ENCODE measurements at regions not wholly inside any gene's neighbourhood (a gene's known extent, or its start where the extent isn't known, plus 50 kb on each side); places are given as distances from the start of the nearest gene placed in this dataset.

GRCh38 chr10:123289432-123289831, 135.2 kb downstream of the BUB3 start:
- DNase-seq, result no peak
- no peak overlapping the region for H2BK12ac ChIP-seq (ENCODE audit: low read length in 2 of 2)
- no peak overlapping the region for H3K27ac ChIP-seq (ENCODE audit: low read length, poor library complexity, severe bottlenecking)
- no peaks in the 10 kb centered on the region for H3K4me1 ChIP-seq (ENCODE audit: control insufficient read depth, insufficient read depth, low read depth, low read length)
- H2BK120ac ChIP-seq (ENCODE audit: low read depth, low read length), result no peak overlapping the region
- no peak overlapping the region for H4K91ac ChIP-seq (ENCODE audit: low read length)
- H3K9me3 ChIP-seq (ENCODE audit: control insufficient read depth, low read length), result no peaks in the 10 kb centered on the region
- H3K23ac ChIP-seq (ENCODE audit: low read length in 2 of 2), result no peak overlapping the region
- H4K8ac ChIP-seq (ENCODE audit: low read length), result no peak overlapping the region
- WGBS, result 33% methylated on average over 1 of the region's 1 CpG
- no peaks in the 10 kb centered on the region for H3K36me3 ChIP-seq (ENCODE audit: control insufficient read depth in 1 of 2, insufficient read depth in 2 of 2, low read depth in 1 of 2, low read length in 2 of 2)
- H3K4me3 ChIP-seq (ENCODE audit: insufficient read depth in 1 of 2, low read depth in 1 of 2, low read length in 2 of 2), result no peak overlapping the region
- no peak overlapping the region for H3K4ac ChIP-seq (ENCODE audit: low read depth in 1 of 2, low read length in 2 of 2)
- no peak overlapping the region for H2AFZ ChIP-seq (ENCODE audit: low read depth, low read length)
- H3K4me2 ChIP-seq (ENCODE audit: low read length, poor library complexity, severe bottlenecking), result no peak overlapping the region
- H3K14ac ChIP-seq (ENCODE audit: low read length in 2 of 2), result no peak overlapping the region
- H2BK5ac ChIP-seq (ENCODE audit: low read depth, low read length, poor library complexity, severe bottlenecking), result no peak overlapping the region
- H3K18ac ChIP-seq (ENCODE audit: low read depth in 1 of 2, low read length in 2 of 2), result no peak overlapping the region
- H2BK15ac ChIP-seq (ENCODE audit: low read depth, poor library complexity, severe bottlenecking), result no peak overlapping the region
- H3K27me3 ChIP-seq (ENCODE audit: control insufficient read depth in 1 of 2, insufficient read depth in 1 of 2, low read length in 2 of 2), result no peaks in the 10 kb centered on the region
- H3K9ac ChIP-seq (ENCODE audit: low read length), result no peak overlapping the region
- no peak overlapping the region for H2AK5ac ChIP-seq (ENCODE audit: low read length, severe bottlenecking)
- no peaks in the 10 kb centered on the region for H3K79me1 ChIP-seq (replicated peaks; ENCODE audit: low read length, poor library complexity, severe bottlenecking)

GRCh38 chr10:123294109-123294508, 139.9 kb downstream of the BUB3 start:
- Histone ChIP-seq H3K23ac (ENCODE audit: low read length in 2 of 2) (no peak overlapping the region), H4K8ac (ENCODE audit: low read length) (no peak overlapping the region), H3K4ac (ENCODE audit: low read depth in 1 of 2, low read length in 2 of 2) (no peak overlapping the region), H3K4me1 (ENCODE audit: control insufficient read depth, insufficient read depth, low read depth, low read length) (no peaks in the 10 kb centered on the region), H3K4me3 (ENCODE audit: insufficient read depth in 1 of 2, low read depth in 1 of 2, low read length in 2 of 2) (no peak overlapping the region), H3K14ac (ENCODE audit: low read length in 2 of 2) (no peak overlapping the region), H2BK5ac (ENCODE audit: low read depth, low read length, poor library complexity, severe bottlenecking) (no peak overlapping the region), H4K91ac (ENCODE audit: low read length) (no peak overlapping the region), H3K9me3 (ENCODE audit: control insufficient read depth, low read length) (peaks cover 6% of the 10 kb centered on the region), H3K9ac (ENCODE audit: low read length) (no peak overlapping the region), H2BK120ac (ENCODE audit: low read depth, low read length) (no peak overlapping the region), H2AFZ (ENCODE audit: low read depth, low read length) (no peak overlapping the region), H3K79me1 (replicated peaks; ENCODE audit: low read length, poor library complexity, severe bottlenecking) (no peaks in the 10 kb centered on the region), H3K4me2 (ENCODE audit: low read length, poor library complexity, severe bottlenecking) (no peak overlapping the region), H3K18ac (ENCODE audit: low read depth in 1 of 2, low read length in 2 of 2) (no peak overlapping the region), H3K36me3 (ENCODE audit: control insufficient read depth in 1 of 2, insufficient read depth in 2 of 2, low read depth in 1 of 2, low read length in 2 of 2) (no peaks in the 10 kb centered on the region), H2BK12ac (ENCODE audit: low read length in 2 of 2) (no peak overlapping the region), H2BK15ac (ENCODE audit: low read depth, poor library complexity, severe bottlenecking) (no peak overlapping the region), H3K27ac (ENCODE audit: low read length, poor library complexity, severe bottlenecking) (no peak overlapping the region), H3K27me3 (ENCODE audit: control insufficient read depth in 1 of 2, insufficient read depth in 1 of 2, low read length in 2 of 2) (no peaks in the 10 kb centered on the region), H2AK5ac (ENCODE audit: low read length, severe bottlenecking) (no peak overlapping the region)
- WGBS, result 84% methylated on average over 4 of the region's 5 CpGs
- DNase-seq, result no peak

DNA sequence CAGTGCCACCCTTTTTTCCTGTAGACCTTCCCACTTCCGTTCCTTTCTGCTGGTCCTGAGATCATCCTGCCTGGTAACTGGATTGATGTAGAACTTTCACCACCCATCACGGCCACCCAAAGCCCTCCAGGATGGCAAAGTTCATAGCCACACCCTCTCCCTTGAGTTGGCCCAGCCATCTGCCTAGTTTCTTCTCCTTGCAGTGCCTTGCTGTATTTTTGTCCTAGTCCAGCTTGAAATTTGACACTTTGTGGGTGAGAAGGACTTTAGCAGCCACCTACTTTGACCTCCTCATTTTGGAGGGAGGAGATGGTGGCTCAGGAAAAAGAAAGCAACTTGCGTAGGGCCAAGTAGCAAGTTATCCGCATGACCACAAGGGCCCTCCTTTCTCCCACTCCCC, 140.7 kb downstream of the BUB3 start:
- H4K8ac ChIP-seq (ENCODE audit: low read length), result no peak overlapping the region
- H3K79me1 ChIP-seq (replicated peaks; ENCODE audit: low read length, poor library complexity, severe bottlenecking), result no peaks in the 10 kb centered on the region
- H2AFZ ChIP-seq (ENCODE audit: low read depth, low read length), result no peak overlapping the region
- no peaks in the 10 kb centered on the region for H3K27me3 ChIP-seq (ENCODE audit: control insufficient read depth in 1 of 2, insufficient read depth in 1 of 2, low read length in 2 of 2)
- DNase-seq, result no peak
- H3K9ac ChIP-seq (ENCODE audit: low read length), result no peak overlapping the region
- no peaks in the 10 kb centered on the region for H3K36me3 ChIP-seq (ENCODE audit: control insufficient read depth in 1 of 2, insufficient read depth in 2 of 2, low read depth in 1 of 2, low read length in 2 of 2)
- no peak overlapping the region for H2BK5ac ChIP-seq (ENCODE audit: low read depth, low read length, poor library complexity, severe bottlenecking)
- H3K18ac ChIP-seq (ENCODE audit: low read depth in 1 of 2, low read length in 2 of 2), result no peak overlapping the region
- no peaks in the 10 kb centered on the region for H3K4me1 ChIP-seq (ENCODE audit: control insufficient read depth, insufficient read depth, low read depth, low read length)
- no peak overlapping the region for H4K91ac ChIP-seq (ENCODE audit: low read length)
- H3K27ac ChIP-seq (ENCODE audit: low read length, poor library complexity, severe bottlenecking), result no peak overlapping the region
- H3K4me3 ChIP-seq (ENCODE audit: insufficient read depth in 1 of 2, low read depth in 1 of 2, low read length in 2 of 2), result no peak overlapping the region
- H2BK12ac ChIP-seq (ENCODE audit: low read length in 2 of 2), result no peak overlapping the region
- H3K23ac ChIP-seq (ENCODE audit: low read length in 2 of 2), result no peak overlapping the region
- H3K9me3 ChIP-seq (ENCODE audit: control insufficient read depth, low read length), result peaks cover 6% of the 10 kb centered on the region
- no peak overlapping the region for H2BK120ac ChIP-seq (ENCODE audit: low read depth, low read length)
- no peak overlapping the region for H3K4me2 ChIP-seq (ENCODE audit: low read length, poor library complexity, severe bottlenecking)
- no peak overlapping the region for H2BK15ac ChIP-seq (ENCODE audit: low read depth, poor library complexity, severe bottlenecking)
- no peak overlapping the region for H3K14ac ChIP-seq (ENCODE audit: low read length in 2 of 2)
- WGBS, result 68% methylated on average over 2 of the region's 4 CpGs
- H2AK5ac ChIP-seq (ENCODE audit: low read length, severe bottlenecking), result no peak overlapping the region
- H3K4ac ChIP-seq (ENCODE audit: low read depth in 1 of 2, low read length in 2 of 2), result no peak overlapping the region

- no peaks in the 10 kb centered on the region for H3K27me3 ChIP-seq (ENCODE audit: control insufficient read depth in 1 of 2, insufficient read depth in 1 of 2, low read length in 2 of 2)
- H3K36me3 ChIP-seq (ENCODE audit: control insufficient read depth in 1 of 2, insufficient read depth in 2 of 2, low read depth in 1 of 2, low read length in 2 of 2), result no peaks in the 10 kb centered on the region
- no peak overlapping the region for H3K14ac ChIP-seq (ENCODE audit: low read length in 2 of 2)
- H3K4me2 ChIP-seq (ENCODE audit: low read length, poor library complexity, severe bottlenecking), result no peak overlapping the region
- no peaks in the 10 kb centered on the region for H3K79me1 ChIP-seq (replicated peaks; ENCODE audit: low read length, poor library complexity, severe bottlenecking)
- no peak overlapping the region for H2AK5ac ChIP-seq (ENCODE audit: low read length, severe bottlenecking)
- no peak overlapping the region for H2AFZ ChIP-seq (ENCODE audit: low read depth, low read length)
- no peak overlapping the region for H3K18ac ChIP-seq (ENCODE audit: low read depth in 1 of 2, low read length in 2 of 2)
- no peak overlapping the region for H2BK12ac ChIP-seq (ENCODE audit: low read length in 2 of 2)
- 67% methylated on average over 1 of the region's 1 CpG for WGBS
- H2BK15ac ChIP-seq (ENCODE audit: low read depth, poor library complexity, severe bottlenecking), result no peak overlapping the region
- H3K4ac ChIP-seq (ENCODE audit: low read depth in 1 of 2, low read length in 2 of 2), result no peak overlapping the region
- H3K23ac ChIP-seq (ENCODE audit: low read length in 2 of 2), result no peak overlapping the region
- H3K9me3 ChIP-seq (ENCODE audit: control insufficient read depth, low read length), result peaks cover 6% of the 10 kb centered on the region
- H3K9ac ChIP-seq (ENCODE audit: low read length), result no peak overlapping the region
- no peak overlapping the region for H2BK5ac ChIP-seq (ENCODE audit: low read depth, low read length, poor library complexity, severe bottlenecking)
- H3K4me3 ChIP-seq (ENCODE audit: insufficient read depth in 1 of 2, low read depth in 1 of 2, low read length in 2 of 2), result no peak overlapping the region
- no peak overlapping the region for H4K8ac ChIP-seq (ENCODE audit: low read length)
- H4K91ac ChIP-seq (ENCODE audit: low read length), result no peak overlapping the region
- DNase-seq, result no peak
- no peak overlapping the region for H3K27ac ChIP-seq (ENCODE audit: low read length, poor library complexity, severe bottlenecking)
- H2BK120ac ChIP-seq (ENCODE audit: low read depth, low read length), result no peak overlapping the region
- no peaks in the 10 kb centered on the region for H3K4me1 ChIP-seq (ENCODE audit: control insufficient read depth, insufficient read depth, low read depth, low read length)
These were observed 141.4 kb downstream of the BUB3 start for GRCh38 chr10:123295644-123296043.

Measured in mesenchymal stem cell (in vitro differentiated cells and primary cell).